GM12891 (cell line): ENCODE measurements at regions not wholly inside any gene's neighbourhood (a gene's known extent, or its start where the extent isn't known, plus 50 kb on each side); places are given as distances from the start of the nearest gene placed in this dataset.

Source experiments
- POLR2A ChIP-seq: IDR thresholded peaks from 2 replicates; pipeline ENCODE4 v1.6.1; 2011; ENCODE audit warnings: low read depth, low read length, control low read depth
- POLR2AphosphoS5 ChIP-seq: IDR thresholded peaks from 2 replicates; pipeline ENCODE4 v1.6.1; 2011; ENCODE audit warnings: low read depth, low read length, control low read depth
- POU2F2 ChIP-seq: IDR thresholded peaks from 2 replicates; pipeline ENCODE4 v1.6.1; 2011; ENCODE audit warnings: low read depth, mild to moderate bottlenecking, control low read depth, low read length, moderate library complexity
- SPI1 ChIP-seq: IDR thresholded peaks from 2 replicates; pipeline ENCODE4 v1.6.1; 2011; ENCODE audit warnings: low read depth, low read length, control low read depth
- TAF1 ChIP-seq: IDR thresholded peaks from 2 replicates; pipeline ENCODE4 v1.6.1; 2011; ENCODE audit warnings: low read depth, low read length, control low read depth

DNA sequence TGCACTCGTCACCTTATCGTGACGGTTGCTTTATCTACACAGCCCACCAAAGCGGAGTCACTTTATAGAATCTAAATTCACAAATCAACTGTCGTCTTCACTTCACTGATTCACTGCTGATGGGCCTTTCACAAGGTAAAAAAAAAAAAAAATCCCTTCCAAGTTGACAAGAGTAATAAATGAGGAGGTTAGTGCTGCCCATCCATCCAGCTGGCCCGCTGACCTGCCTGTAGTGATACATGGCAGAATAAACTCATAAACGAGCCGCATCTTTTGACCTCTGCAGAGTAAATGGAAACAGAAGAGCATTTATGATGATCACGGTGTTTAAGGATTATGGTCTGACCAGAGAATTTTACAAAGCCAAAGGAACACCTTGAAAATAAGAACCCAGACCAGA lies 227.3 kb upstream of the IRX5 start:
- TF ChIP-seq POLR2AphosphoS5 (no peak), POLR2A (no peak), POU2F2 (no peak), TAF1 (no peak), SPI1 (no peak)
